Keratinocyte (primary cell): ENCODE measurements at regions not wholly inside any gene's neighbourhood (a gene's known extent, or its start where the extent isn't known, plus 50 kb on each side); places are given as distances from the start of the nearest gene placed in this dataset.

ENCODE experiments used
- DNase-seq: peaks from one replicate; pipeline ENCODE4 v3.0.0-alpha.2; 2011; ENCODE audit warnings: low read depth, missing footprints, low spot score
- FAIRE-seq: peaks from 2 replicates; lab custom pipeline; 2011; peaks lifted over from hg19 to GRCh38; lab: Jason Lieb, UNC
- H2AFZ ChIP-seq: 2 replicates; pipeline ENCODE4 v1.6.0; 2012; ENCODE audit warnings: low read length, control low read depth, inconsistent platforms; ENCODE audit not compliant: control insufficient read depth
- H3K27ac ChIP-seq: 2 replicates; pipeline ENCODE4 v1.5.1; 2011; ENCODE audit warnings: low read length; ENCODE audit not compliant: control insufficient read depth, insufficient read depth
- H3K27me3 ChIP-seq: 3 replicates; pipeline ENCODE4 v1.6.0; 2011; ENCODE audit warnings: low read length; ENCODE audit not compliant: control insufficient read depth, insufficient read depth; ENCODE audit errors: extremely low read depth
- H3K36me3 ChIP-seq, 2 experiments: 2 replicates in 1 of 2; 3 replicates in 1 of 2; pipeline ENCODE4 v1.5.1; 2011; ENCODE audit warnings: low read length in 2 of 2, mild to moderate bottlenecking in 1 of 2; ENCODE audit not compliant: control insufficient read depth in 2 of 2, insufficient read depth in 2 of 2; ENCODE audit errors: extremely low read depth in 1 of 2
- H3K4me1 ChIP-seq: 3 replicates; pipeline ENCODE4 v1.5.1; 2011; ENCODE audit warnings: low read length; ENCODE audit not compliant: control insufficient read depth, insufficient read depth; ENCODE audit errors: extremely low read depth
- H3K4me2 ChIP-seq: 3 replicates; pipeline ENCODE4 v1.6.0; 2011; ENCODE audit warnings: low read depth, low read length; ENCODE audit not compliant: control insufficient read depth, insufficient read depth; ENCODE audit errors: extremely low read depth
- H3K4me3 ChIP-seq, 3 experiments: fragments of 200-600 bp in 1 of 3; sonication (generic) in 1 of 3; 2 replicates in 2 of 3; 3 replicates in 1 of 3; pipeline ENCODE4 v1.5.1; 2011 to 2016; ENCODE audit warnings: low read length in 3 of 3, mild to moderate bottlenecking in 3 of 3, control low read depth in 2 of 3, inconsistent platforms in 1 of 3, low read depth in 1 of 3, mixed read lengths in 1 of 3, mixed run types in 1 of 3, moderate library complexity in 1 of 3; ENCODE audit not compliant: control insufficient read depth in 2 of 3, insufficient read depth in 2 of 3; ENCODE audit errors: extremely low read depth in 1 of 3
- H3K79me2 ChIP-seq: 2 replicates; pipeline ENCODE4 v1.6.0; 2012; ENCODE audit warnings: low read length; ENCODE audit not compliant: control insufficient read depth, insufficient read depth
- H3K9ac ChIP-seq: 3 replicates; pipeline ENCODE4 v1.6.0; 2011; ENCODE audit warnings: low read length; ENCODE audit not compliant: control insufficient read depth, insufficient read depth; ENCODE audit errors: extremely low read depth
- H3K9me1 ChIP-seq: 3 replicates; pipeline ENCODE4 v1.6.0; 2011; ENCODE audit warnings: low read length; ENCODE audit not compliant: control insufficient read depth, insufficient read depth; ENCODE audit errors: extremely low read depth
- H3K9me3 ChIP-seq: 2 replicates; pipeline ENCODE4 v1.5.1; 2012; ENCODE audit warnings: low read depth, low read length; ENCODE audit not compliant: control insufficient read depth
- H4K20me1 ChIP-seq: 3 replicates; pipeline ENCODE4 v1.6.0; 2011; ENCODE audit warnings: low read length; ENCODE audit not compliant: control insufficient read depth, insufficient read depth; ENCODE audit errors: extremely low read depth
- CTCF ChIP-seq, 3 experiments: IDR thresholded peaks in 1 of 3; conservative IDR thresholded peaks in 1 of 3; optimal IDR thresholded peaks in 1 of 3; 2 replicates in 2 of 3; 3 replicates in 1 of 3; pipeline versions ENCODE3 to v1.5.1; 2011; ENCODE audit warnings: low read length in 3 of 3, mild to moderate bottlenecking in 3 of 3, moderate library complexity in 2 of 3, control low read depth in 1 of 3, inconsistent platforms in 1 of 3; ENCODE audit not compliant: insufficient read depth in 2 of 3; ENCODE audit errors: extremely low read depth in 1 of 3
- EZH2 ChIP-seq: IDR thresholded peaks from one replicate; pipeline ENCODE4 v1.6.1; 2012; ENCODE audit warnings: inconsistent platforms, mild to moderate bottlenecking, low read length, moderate library complexity
- dilution Hi-C: fragments of 300-500 bp; cut with MboI; formaldehyde crosslinking; loops from one replicate; pipeline ENCODE4 v1.7.0; 2020; ENCODE audit warnings: low sequenced_read_pairs; ENCODE audit not compliant: extremely low pct_ligation_motif_present

- dilution Hi-C loops, result no loop called here
- H3K27me3 ChIP-seq, result peaks cover 9% of the 10 kb centered on the region
These were observed 623.7 kb downstream of the TYW1 start for GRCh38 chr7:67620216-67620933.

GRCh38 chr7:67621704-67622103 is 625.1 kb downstream of the TYW1 start:
- Histone ChIP-seq H2AFZ (no peak overlapping the region), H3K79me2 (no peaks in the 10 kb centered on the region), H3K4me1 (no peaks in the 10 kb centered on the region), H3K9me1 (no peaks in the 10 kb centered on the region), H3K36me3 (no peaks in the 10 kb centered on the region), H3K4me2 (no peak overlapping the region), H3K27ac (no peak overlapping the region), H3K4me3 (no peak overlapping the region), H3K9ac (no peak overlapping the region), H3K9me3 (no peaks in the 10 kb centered on the region), H4K20me1 (no peaks in the 10 kb centered on the region), H3K27me3 (peaks cover 9% of the 10 kb centered on the region)
- TF ChIP-seq EZH2, result no peak
- TF ChIP-seq CTCF (optimal IDR thresholded peaks at IDR 0.05 in 1 of 3, IDR thresholded peaks at IDR 0.05 in 1 of 3, conservative IDR thresholded peaks at IDR 0.05 in 1 of 3; ENCODE audit: extremely low read depth in 1 of 3, insufficient read depth in 2 of 3, low read length in 3 of 3), result no peak
- dilution Hi-C loops, result no loop called here
- no peak for FAIRE-seq
- DNase-seq, result no peak

More at GRCh38 chr7:67620216-67620933, 623.7 kb downstream of the TYW1 start:
- Histone ChIP-seq H3K4me2 (no peak overlapping the region), H3K36me3 (no peaks in the 10 kb centered on the region), H3K9me3 (no peaks in the 10 kb centered on the region), H3K4me3 (no peak overlapping the region), H3K79me2 (no peaks in the 10 kb centered on the region), H3K9me1 (no peaks in the 10 kb centered on the region), H4K20me1 (no peaks in the 10 kb centered on the region), H3K9ac (no peak overlapping the region), H3K4me1 (no peaks in the 10 kb centered on the region), H3K27ac (no peak overlapping the region), H2AFZ (no peak overlapping the region)
- FAIRE-seq (no peak), DNase-seq (no peak)
- no peak for TF ChIP-seq CTCF (optimal IDR thresholded peaks at IDR 0.05 in 1 of 3, IDR thresholded peaks at IDR 0.05 in 1 of 3, conservative IDR thresholded peaks at IDR 0.05 in 1 of 3; ENCODE audit: extremely low read depth in 1 of 3, insufficient read depth in 2 of 3, low read length in 3 of 3)
- no peak for TF ChIP-seq EZH2
